HFFc6 (cell line): ENCODE measurements at regions not wholly inside any gene's neighbourhood (a gene's known extent, or its start where the extent isn't known, plus 50 kb on each side); places are given as distances from the start of the nearest gene placed in this dataset.

Source experiments
- DNase-seq: peaks from one replicate; pipeline ENCODE4 v3.0.0-alpha.2; 2018
- H3K27ac Mint-ChIP-seq: 2 replicates; pipeline ENCODE4 v1.8.0; 2020; ENCODE audit warnings: mild to moderate bottlenecking, mixed read lengths
- H3K27me3 Mint-ChIP-seq: 2 replicates; pipeline ENCODE4 v1.8.0; 2021; ENCODE audit warnings: mild to moderate bottlenecking, moderate library complexity, mixed read lengths; ENCODE audit not compliant: insufficient read depth
- H3K36me3 Mint-ChIP-seq: 2 replicates; pipeline ENCODE4 v1.8.0; 2021; ENCODE audit warnings: low read depth, mixed read lengths
- H3K4me1 Mint-ChIP-seq: 2 replicates; pipeline ENCODE4 v1.8.0; 2020; ENCODE audit warnings: low read depth, mixed read lengths
- H3K4me3 Mint-ChIP-seq: 2 replicates; pipeline ENCODE4 v1.8.0; 2020; ENCODE audit warnings: mild to moderate bottlenecking, moderate library complexity, mixed read lengths
- H3K9me3 Mint-ChIP-seq: 2 replicates; pipeline ENCODE4 v1.8.0; 2020; ENCODE audit warnings: mild to moderate bottlenecking, mixed read lengths
- CTCF ChIP-seq: fragments of 200-600 bp; sonication (generic); IDR thresholded peaks from 2 replicates; pipeline ENCODE4 v1.5.0; 2021; ENCODE audit warnings: antibody characterized with exemption, mild to moderate bottlenecking

GRCh38 chr18:76080430-76080829 lies 414.6 kb downstream of the ZNF516 start:
- no peak overlapping the region for H3K4me3 Mint-ChIP-seq
- H3K9me3 Mint-ChIP-seq = peaks cover 53% of the 10 kb centered on the region
- no peak for DNase-seq

GRCh38 chr18:76075777-76076176 lies 419.3 kb downstream of the ZNF516 start:
- no peak for TF ChIP-seq CTCF
- Mint-ChIP-seq H3K4me1 (no peaks in the 10 kb centered on the region), H3K27me3 (no peaks in the 10 kb centered on the region), H3K4me3 (no peak overlapping the region), H3K36me3 (no peaks in the 10 kb centered on the region), H3K9me3 (peaks cover 55% of the 10 kb centered on the region), H3K27ac (no peak overlapping the region)
- no peak for DNase-seq

More at GRCh38 chr18:76080430-76080829, 414.6 kb downstream of the ZNF516 start:
- no peaks in the 10 kb centered on the region; the same call in 1 of the 2 replicates for H3K27me3 Mint-ChIP-seq
- no peaks in the 10 kb centered on the region for H3K4me1 Mint-ChIP-seq
- H3K27ac Mint-ChIP-seq = no peak overlapping the region
- TF ChIP-seq CTCF = no peak
- no peaks in the 10 kb centered on the region; the same call in 1 of the 2 replicates for H3K36me3 Mint-ChIP-seq

DNA sequence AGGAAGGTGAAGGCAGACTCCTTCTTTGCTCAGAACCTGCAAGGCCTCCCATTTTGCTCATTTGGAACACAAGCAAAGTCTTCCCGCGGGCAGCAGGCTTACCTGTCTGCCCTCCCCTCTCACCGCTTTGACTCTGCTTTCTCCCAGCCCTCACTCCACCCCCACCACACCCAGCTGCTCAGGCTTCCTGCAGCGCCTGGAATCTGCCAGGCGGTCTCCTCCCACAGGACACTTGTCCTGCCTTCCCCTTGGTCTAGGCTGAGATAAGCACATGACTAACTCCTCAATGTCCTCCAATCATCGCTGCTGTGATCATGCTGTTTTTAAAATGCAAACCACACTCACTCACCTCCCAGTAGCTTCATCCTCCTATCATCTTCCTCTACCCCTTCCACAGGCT lies 430.0 kb downstream of the ZNF516 start:
- Mint-ChIP-seq H3K4me3 (no peak overlapping the region), H3K27ac (no peak overlapping the region), H3K36me3 (no peaks in the 10 kb centered on the region), H3K27me3 (no peaks in the 10 kb centered on the region), H3K4me1 (no peaks in the 10 kb centered on the region), H3K9me3 (peaks cover 26% of the 10 kb centered on the region)
- TF ChIP-seq CTCF = no peak
- no peak for DNase-seq

DNA sequence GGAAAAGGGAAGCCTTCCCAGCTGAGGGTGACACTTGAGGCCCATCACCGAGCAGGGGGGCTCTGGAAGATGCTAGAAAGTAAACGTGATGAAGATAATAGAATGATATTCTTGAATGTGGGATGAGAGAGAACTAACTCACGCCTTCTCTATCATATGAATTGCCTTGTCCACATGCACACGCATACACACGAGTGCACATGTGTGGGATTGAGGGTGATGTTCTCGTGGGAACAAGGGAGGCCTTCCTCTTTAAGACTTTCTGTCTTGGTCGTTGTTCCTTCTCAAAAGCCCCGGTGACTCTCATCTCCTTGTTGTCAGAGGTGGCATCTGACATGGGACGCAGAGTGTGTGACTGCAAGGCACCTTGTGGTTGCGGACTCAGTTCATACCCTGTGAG lies 436.9 kb downstream of the ZNF516 start:
- no peak for TF ChIP-seq CTCF
- no peak overlapping the region for H3K4me3 Mint-ChIP-seq

GRCh38 chr18:76057386-76057785 lies 437.7 kb downstream of the ZNF516 start:
- no peak for TF ChIP-seq CTCF

More for the DNA sequence above, 436.9 kb downstream of the ZNF516 start:
- DNase-seq = no peak
- no peak overlapping the region for H3K27ac Mint-ChIP-seq
- H3K36me3 Mint-ChIP-seq = no peaks in the 10 kb centered on the region
- no peaks in the 10 kb centered on the region for H3K4me1 Mint-ChIP-seq
- H3K9me3 Mint-ChIP-seq = peaks cover 48% of the 10 kb centered on the region
- no peaks in the 10 kb centered on the region; the same call in 1 of the 2 replicates for H3K27me3 Mint-ChIP-seq

More at GRCh38 chr18:76057386-76057785, 437.7 kb downstream of the ZNF516 start:
- DNase-seq = no peak
- Mint-ChIP-seq H3K9me3 (peaks cover 49% of the 10 kb centered on the region), H3K4me3 (no peak overlapping the region), H3K27me3 (no peaks in the 10 kb centered on the region; the same call in 1 of the 2 replicates), H3K36me3 (no peaks in the 10 kb centered on the region), H3K27ac (no peak overlapping the region), H3K4me1 (no peaks in the 10 kb centered on the region)
